DOHH2 (cell line): ENCODE measurements at regions not wholly inside any gene's neighbourhood (a gene's known extent, or its start where the extent isn't known, plus 50 kb on each side); places are given as distances from the start of the nearest gene placed in this dataset.

ENCODE experiments used
- CTCF ChIP-seq: fragments of 200-600 bp; sonication (generic); IDR thresholded peaks from one replicate; pipeline ENCODE4 v1.5.1; 2014; ENCODE audit warnings: antibody characterized with exemption, mild to moderate bottlenecking, low read depth, low read length; ENCODE audit not compliant: poor library complexity, severe bottlenecking
- EZH2phosphoT487 ChIP-seq: fragments of 200-600 bp; sonication (generic); IDR thresholded peaks from 2 replicates; pipeline ENCODE4 v1.6.1; 2017; ENCODE audit warnings: borderline replicate concordance, mild to moderate bottlenecking, antibody characterized with exemption, low read length, moderate library complexity, mixed read lengths

- TF ChIP-seq CTCF: no peak
- no peak for TF ChIP-seq EZH2phosphoT487
Observed at GRCh38 chr9:103761466-103761865, 332.6 kb upstream of the SMC2 start.
